ENCODE measurements at regions not wholly inside any gene's neighbourhood (a gene's known extent, or its start where the extent isn't known, plus 50 kb on each side); places are given as distances from the start of the nearest gene placed in this dataset.

DNA sequence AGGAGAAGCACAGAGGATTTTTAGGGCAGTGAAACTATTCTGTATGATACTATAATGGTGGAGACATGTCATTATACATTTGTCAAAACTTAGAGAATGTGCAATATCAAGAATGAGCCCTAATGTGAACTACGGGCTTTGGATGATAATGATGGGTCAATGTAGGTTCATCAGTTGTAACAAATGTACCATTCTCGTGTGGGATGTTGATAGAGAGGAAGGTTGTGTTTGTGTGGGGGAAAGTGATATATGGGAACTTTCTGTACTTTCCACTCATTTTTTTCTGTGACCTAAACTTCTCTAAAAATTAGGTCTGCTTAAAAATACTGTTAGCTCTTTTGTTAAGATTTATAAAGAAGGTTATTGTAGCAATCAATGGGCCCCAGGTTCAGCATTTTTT is 138.9 kb downstream of the SPATA31D1 start:
- no peaks in the 10 kb centered on the region for H3K9me3 ChIP-seq (ENCODE audit: insufficient read depth, low read depth, low read length)
- H3K4me1 ChIP-seq (ENCODE audit: insufficient read depth, low read length, poor library complexity, severe bottlenecking) = peaks cover 28% of the 10 kb centered on the region
- H4K20me1 ChIP-seq (ENCODE audit: insufficient read depth, low read length, poor library complexity, severe bottlenecking) = no peaks in the 10 kb centered on the region
- no peak overlapping the region for H3K9ac ChIP-seq (ENCODE audit: low read depth, low read length, poor library complexity, severe bottlenecking)
- H3K27me3 ChIP-seq (ENCODE audit: insufficient read depth, low read length, poor library complexity, severe bottlenecking) = no peaks in the 10 kb centered on the region
- H3K79me2 ChIP-seq (ENCODE audit: insufficient read depth, low read length) = no peaks in the 10 kb centered on the region
- H3K4me2 ChIP-seq (ENCODE audit: low read depth, low read length, poor library complexity, severe bottlenecking) = peak overlapping the region; percentile 45
- no peak for TF ChIP-seq CTCF (conservative IDR thresholded peaks at IDR 0.05; ENCODE audit: low read length)
- no peak for TF ChIP-seq EZH2phosphoT487 (IDR thresholded peaks at IDR 0.05; ENCODE audit: borderline replicate concordance)
- no peak overlapping the region for H2AFZ ChIP-seq (ENCODE audit: low read length)
- H3K9me2 ChIP-seq (replicated peaks; ENCODE audit: low read depth, low read length) = no peaks in the 10 kb centered on the region
- H3K36me3 ChIP-seq (ENCODE audit: insufficient read depth, low read length) = no peaks in the 10 kb centered on the region
- H3K4me3 ChIP-seq (ENCODE audit: low read length, poor library complexity, severe bottlenecking) = no peak overlapping the region
- no peaks in the 10 kb centered on the region for H3F3A ChIP-seq (ENCODE audit: low read depth)

GRCh38 chr9:82128011-82128696 is 139.6 kb downstream of the SPATA31D1 start:
- Histone ChIP-seq H3K4me2 (ENCODE audit: low read depth, low read length, poor library complexity, severe bottlenecking) (peak overlapping the region; percentile 45), H3K9ac (ENCODE audit: low read depth, low read length, poor library complexity, severe bottlenecking) (no peak overlapping the region), H3K4me3 (ENCODE audit: low read length, poor library complexity, severe bottlenecking) (peak overlapping the region; percentile 11), H3K27me3 (ENCODE audit: insufficient read depth, low read length, poor library complexity, severe bottlenecking) (no peaks in the 10 kb centered on the region), H3K9me3 (ENCODE audit: insufficient read depth, low read depth, low read length) (no peaks in the 10 kb centered on the region), H3K79me2 (ENCODE audit: insufficient read depth, low read length) (no peaks in the 10 kb centered on the region), H3K36me3 (ENCODE audit: insufficient read depth, low read length) (no peaks in the 10 kb centered on the region), H2AFZ (ENCODE audit: low read length) (no peak overlapping the region), H4K20me1 (ENCODE audit: insufficient read depth, low read length, poor library complexity, severe bottlenecking) (no peaks in the 10 kb centered on the region), H3K4me1 (ENCODE audit: insufficient read depth, low read length, poor library complexity, severe bottlenecking) (peaks cover 29% of the 10 kb centered on the region), H3F3A (ENCODE audit: low read depth) (no peaks in the 10 kb centered on the region), H3K9me2 (replicated peaks; ENCODE audit: low read depth, low read length) (no peaks in the 10 kb centered on the region)
- TF ChIP-seq CTCF (conservative IDR thresholded peaks at IDR 0.05; ENCODE audit: low read length) = no peak
- no peak for TF ChIP-seq EZH2phosphoT487 (IDR thresholded peaks at IDR 0.05; ENCODE audit: borderline replicate concordance)

DNA sequence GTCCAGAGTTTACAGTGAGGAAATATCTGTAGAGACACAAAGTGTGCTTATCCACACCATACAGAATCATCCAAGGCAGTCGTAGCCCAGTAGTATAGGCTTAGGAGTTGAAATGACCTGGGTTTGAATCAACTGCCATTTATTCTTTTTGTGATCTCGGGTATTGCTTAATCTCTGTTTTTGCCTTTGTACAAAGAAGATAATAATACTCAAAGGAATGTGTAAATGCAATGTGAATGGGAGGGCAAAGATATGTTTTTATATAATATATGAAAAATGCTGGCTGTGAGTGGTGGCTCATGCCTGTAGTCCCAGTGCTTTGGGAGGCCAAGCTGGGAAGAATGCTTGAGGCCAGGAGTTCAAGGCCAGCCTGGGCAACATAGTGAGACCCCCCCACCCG is 141.1 kb downstream of the SPATA31D1 start:
- Histone ChIP-seq H3K9me3 (ENCODE audit: insufficient read depth, low read depth, low read length) (no peaks in the 10 kb centered on the region), H3K4me1 (ENCODE audit: insufficient read depth, low read length, poor library complexity, severe bottlenecking) (peaks cover 29% of the 10 kb centered on the region), H3K9me2 (replicated peaks; ENCODE audit: low read depth, low read length) (no peaks in the 10 kb centered on the region), H3K4me3 (ENCODE audit: low read length, poor library complexity, severe bottlenecking) (no peak overlapping the region), H3K27me3 (ENCODE audit: insufficient read depth, low read length, poor library complexity, severe bottlenecking) (no peaks in the 10 kb centered on the region), H2AFZ (ENCODE audit: low read length) (no peak overlapping the region), H3K9ac (ENCODE audit: low read depth, low read length, poor library complexity, severe bottlenecking) (no peak overlapping the region), H4K20me1 (ENCODE audit: insufficient read depth, low read length, poor library complexity, severe bottlenecking) (no peaks in the 10 kb centered on the region), H3K36me3 (ENCODE audit: insufficient read depth, low read length) (no peaks in the 10 kb centered on the region), H3F3A (ENCODE audit: low read depth) (no peaks in the 10 kb centered on the region), H3K4me2 (ENCODE audit: low read depth, low read length, poor library complexity, severe bottlenecking) (no peak overlapping the region), H3K79me2 (ENCODE audit: insufficient read depth, low read length) (no peaks in the 10 kb centered on the region)
- TF ChIP-seq EZH2phosphoT487 (IDR thresholded peaks at IDR 0.05; ENCODE audit: borderline replicate concordance) (no peak), CTCF (conservative IDR thresholded peaks at IDR 0.05; ENCODE audit: low read length) (no peak)

All from Loucy (cell line).